BLaER1 treated with 17β-estradiol and CSF1 and Interleukin-3, amounts not matched to agents 10 nM and 100 nM (cell line): ENCODE measurements at regions not wholly inside any gene's neighbourhood (a gene's known extent, or its start where the extent isn't known, plus 50 kb on each side); places are given as distances from the start of the nearest gene placed in this dataset.
"Not testable (repeated sequence)": the region's sequence is repeated elsewhere in the genome, so short reads cannot be mapped to it uniquely, and the experiment has no call there.

Experiments used
- H3K27ac ChIP-seq, 11 experiments: shearing (Covaris generic); formaldehyde crosslinking; 2 replicates each; pipeline ENCODE4 v1.8.1; 2022
- H3K27me3 ChIP-seq, 11 experiments: shearing (Covaris generic); formaldehyde crosslinking; 2 replicates each; pipeline ENCODE4 v1.8.1; 2022
- H3K36me3 ChIP-seq, 11 experiments: shearing (Covaris generic); formaldehyde crosslinking; 2 replicates each; pipeline ENCODE4 v1.8.1; 2022
- H3K4me1 ChIP-seq, 10 experiments: shearing (Covaris generic); formaldehyde crosslinking; 2 replicates each; pipeline ENCODE4 v1.8.1; 2022
- H3K4me2 ChIP-seq, 11 experiments: shearing (Covaris generic); formaldehyde crosslinking; 2 replicates each; pipeline ENCODE4 v1.8.1; 2022
- H3K4me3 ChIP-seq, 10 experiments: shearing (Covaris generic); formaldehyde crosslinking; 2 replicates each; pipeline ENCODE4 v1.8.1; 2022
- H3K9ac ChIP-seq, 11 experiments: shearing (Covaris generic); formaldehyde crosslinking; 2 replicates each; pipeline ENCODE4 v1.8.1; 2022
- H3K9me3 ChIP-seq, 11 experiments: shearing (Covaris generic); formaldehyde crosslinking; replicated peaks in 1 of 11; 2 replicates each; pipeline ENCODE4 v1.8.1; 2022
- H4K20me1 ChIP-seq, 11 experiments: shearing (Covaris generic); formaldehyde crosslinking; 2 replicates each; pipeline ENCODE4 v1.8.1; 2022
- Cebpa-rat ChIP-seq, 11 experiments: shearing (Covaris generic); IDR thresholded peaks; 2 replicates each; pipeline ENCODE4 v1.8.1; 2022

DNA sequence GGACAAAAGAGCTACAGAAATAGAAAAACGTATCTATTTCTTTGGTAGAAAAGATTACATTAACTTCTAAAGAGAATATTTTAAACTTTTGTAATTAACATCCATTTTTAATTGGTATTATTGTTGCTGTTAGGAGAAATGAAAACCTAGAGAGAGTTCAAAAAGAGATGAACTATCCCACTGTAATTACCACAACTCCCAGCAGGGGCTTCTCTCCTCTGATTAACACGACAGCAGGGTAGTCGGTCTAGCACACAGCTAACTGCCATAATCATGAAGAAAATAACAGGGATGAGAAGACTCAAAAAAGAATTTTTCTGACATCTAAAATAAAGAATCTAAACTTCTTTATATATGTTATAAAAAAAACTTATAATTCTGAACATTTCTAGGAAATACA lies 86.2 kb upstream of the CDH9 start:
- H3K4me1 ChIP-seq: no peaks in the 10 kb centered on the region
- no peak for TF ChIP-seq Cebpa-rat (IDR thresholded peaks at IDR 0.05)
- peaks cover 7 to 21% (median 15%) of the 10 kb centered on the region in 11 experiments; a peak in 19 of 22 replicates for H3K9me3 ChIP-seq
- no peaks in the 10 kb centered on the region for H3K36me3 ChIP-seq
- no peak overlapping the region for H3K4me2 ChIP-seq
- no peaks in the 10 kb centered on the region for H3K27me3 ChIP-seq
- no peaks in the 10 kb centered on the region for H4K20me1 ChIP-seq
- no peak overlapping the region for H3K27ac ChIP-seq
- no peak overlapping the region for H3K9ac ChIP-seq
- no peak overlapping the region for H3K4me3 ChIP-seq

DNA sequence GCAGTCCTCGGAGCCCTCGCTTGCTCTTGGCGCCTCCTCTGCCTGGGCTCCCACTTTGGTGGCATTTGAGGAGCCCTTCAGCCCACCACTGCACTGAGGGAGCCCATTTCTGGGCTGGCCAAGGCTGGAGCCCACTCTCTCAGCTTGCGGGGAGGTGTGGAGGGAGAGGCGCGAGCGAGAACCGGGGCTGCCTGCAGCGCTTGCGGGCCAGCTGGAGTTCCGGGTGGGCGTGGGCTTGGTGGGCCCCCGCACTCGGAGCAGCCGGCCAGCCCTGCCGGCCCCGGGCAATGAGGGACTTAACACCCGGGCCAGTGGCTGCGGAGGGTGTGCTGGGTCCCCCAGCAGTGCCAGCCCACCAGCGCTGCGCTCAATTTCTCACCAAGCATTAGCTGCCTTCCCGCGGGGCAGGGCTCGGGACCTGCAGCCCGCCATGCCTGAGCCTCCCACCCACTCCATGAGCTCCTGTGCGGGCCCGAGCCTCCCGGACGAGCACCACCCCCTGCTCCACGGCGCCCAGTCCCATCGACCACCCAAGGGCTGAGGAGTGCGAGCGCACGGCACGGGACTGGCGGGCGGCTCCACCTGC lies 81.4 kb upstream of the CDH9 start:
- not testable (repeated sequence) for H3K27ac ChIP-seq, H3K27me3 ChIP-seq, H3K4me2 ChIP-seq

DNA sequence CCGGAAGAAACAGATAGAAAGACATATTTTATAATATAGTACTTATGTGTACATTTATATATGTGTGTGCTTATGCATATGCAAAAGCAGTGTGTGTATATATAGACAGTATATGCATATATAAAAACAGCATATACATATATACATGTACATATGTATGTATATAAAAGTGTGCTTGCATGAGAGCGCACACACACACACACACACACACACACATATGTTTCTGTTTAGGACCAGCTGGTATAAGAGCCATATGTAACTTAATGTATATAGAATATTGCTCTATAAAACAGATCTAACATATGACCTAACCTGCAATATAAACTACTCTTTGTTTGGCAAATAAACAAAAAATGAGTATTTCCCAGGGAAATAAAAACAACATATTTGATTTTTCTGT lies 65.1 kb upstream of the CDH9 start:
- no peaks in the 10 kb centered on the region for H3K4me1 ChIP-seq
- H3K4me3 ChIP-seq: no peak overlapping the region
- no peak overlapping the region for H3K9ac ChIP-seq
- no peaks in the 10 kb centered on the region for H4K20me1 ChIP-seq
- no peaks in the 10 kb centered on the region for H3K36me3 ChIP-seq
- H3K27me3 ChIP-seq: no peaks in the 10 kb centered on the region
- no peak overlapping the region for H3K27ac ChIP-seq
- TF ChIP-seq Cebpa-rat (IDR thresholded peaks at IDR 0.05): no peak
- H3K9me3 ChIP-seq: no peaks in the 10 kb centered on the region
- no peak overlapping the region for H3K4me2 ChIP-seq

More for the DNA sequence above, 81.4 kb upstream of the CDH9 start:
- not testable (repeated sequence) for H3K4me1 ChIP-seq, H3K4me3 ChIP-seq, H3K9ac ChIP-seq, H4K20me1 ChIP-seq, H3K36me3 ChIP-seq
- peaks cover 9 to 25% (median 17%) of the 10 kb centered on the region in 11 experiments; a peak in 19 of 22 replicates for H3K9me3 ChIP-seq

DNA sequence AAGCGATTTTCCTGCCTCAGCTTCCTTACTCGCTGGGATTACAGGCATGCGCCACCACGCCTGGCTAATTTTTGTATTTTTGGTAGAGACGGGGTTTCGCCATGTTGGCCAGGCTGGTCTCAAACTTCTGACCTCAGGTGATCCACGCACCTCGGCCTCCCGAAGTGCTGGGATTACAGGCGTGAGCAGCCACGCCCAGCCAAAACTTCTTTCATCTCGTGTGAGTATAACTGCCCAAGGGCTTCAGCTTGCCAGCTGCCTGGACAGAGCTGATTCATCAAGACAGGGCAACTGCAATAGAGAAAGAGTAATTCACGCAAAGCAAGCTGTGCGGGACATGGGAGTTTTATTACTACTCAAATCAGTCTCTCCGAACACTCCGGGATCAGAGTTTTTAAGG lies 57.4 kb upstream of the CDH9 start:
- H3K4me1 ChIP-seq, H3K4me2 ChIP-seq, H3K9me3 ChIP-seq, H3K9ac ChIP-seq, H3K27me3 ChIP-seq, H3K27ac ChIP-seq, H3K36me3 ChIP-seq, H4K20me1 ChIP-seq, H3K4me3 ChIP-seq: not testable (repeated sequence)

DNA sequence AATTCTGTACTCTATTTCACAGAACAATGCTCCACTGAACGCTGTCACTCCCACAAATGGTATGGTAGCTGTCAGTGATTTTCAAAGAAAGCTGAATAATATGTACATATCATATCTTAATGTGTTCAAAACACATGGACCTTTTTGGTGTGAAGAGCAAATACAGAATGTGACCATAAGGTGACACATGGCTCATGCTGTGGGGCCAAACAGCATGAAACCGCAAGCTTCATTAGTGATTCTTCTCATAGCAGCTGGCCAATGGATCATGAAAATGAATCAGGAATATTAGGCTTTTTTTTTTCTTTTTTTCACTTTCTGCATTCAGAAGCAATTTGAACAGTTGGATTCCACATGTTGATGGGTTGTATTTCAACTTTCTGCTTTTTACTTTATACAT lies 54.9 kb upstream of the CDH9 start:
- TF ChIP-seq Cebpa-rat (IDR thresholded peaks at IDR 0.05): no peak
- H3K9me3 ChIP-seq: no peaks in the 10 kb centered on the region
- H3K9ac ChIP-seq: no peak overlapping the region
- no peaks in the 10 kb centered on the region for H3K4me1 ChIP-seq
- no peak overlapping the region for H3K27ac ChIP-seq
- no peaks in the 10 kb centered on the region for H3K36me3 ChIP-seq
- H4K20me1 ChIP-seq: no peaks in the 10 kb centered on the region
- no peak overlapping the region for H3K4me2 ChIP-seq
- no peaks in the 10 kb centered on the region for H3K27me3 ChIP-seq
- H3K4me3 ChIP-seq: no peak overlapping the region

DNA sequence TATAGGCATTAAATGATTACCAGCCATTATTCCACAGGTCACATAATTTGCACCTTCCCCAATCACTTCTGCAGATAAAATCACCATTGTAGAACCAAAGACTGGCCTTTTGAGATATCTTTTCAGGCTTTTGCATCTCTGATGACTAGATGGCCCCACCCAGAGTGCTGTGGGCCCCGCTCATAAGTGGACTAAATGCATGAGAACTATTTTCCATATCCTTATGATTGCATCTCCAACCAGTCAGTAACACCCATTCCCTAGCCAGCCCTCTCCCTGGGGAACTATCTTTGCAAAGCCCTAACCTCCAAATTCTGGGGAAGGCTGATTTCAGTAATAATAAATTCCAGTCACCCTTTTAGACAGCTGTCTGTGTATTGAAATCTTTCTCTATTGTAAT lies 53.5 kb upstream of the CDH9 start:
- no peaks in the 10 kb centered on the region for H3K4me1 ChIP-seq
- H3K4me3 ChIP-seq: no peak overlapping the region
- H4K20me1 ChIP-seq: no peaks in the 10 kb centered on the region
- H3K9me3 ChIP-seq: no peaks in the 10 kb centered on the region
- H3K27me3 ChIP-seq: no peaks in the 10 kb centered on the region
- H3K27ac ChIP-seq: no peak overlapping the region
- H3K9ac ChIP-seq: no peak overlapping the region
- H3K4me2 ChIP-seq: no peak overlapping the region
- no peaks in the 10 kb centered on the region for H3K36me3 ChIP-seq
- no peak for TF ChIP-seq Cebpa-rat (IDR thresholded peaks at IDR 0.05)

DNA sequence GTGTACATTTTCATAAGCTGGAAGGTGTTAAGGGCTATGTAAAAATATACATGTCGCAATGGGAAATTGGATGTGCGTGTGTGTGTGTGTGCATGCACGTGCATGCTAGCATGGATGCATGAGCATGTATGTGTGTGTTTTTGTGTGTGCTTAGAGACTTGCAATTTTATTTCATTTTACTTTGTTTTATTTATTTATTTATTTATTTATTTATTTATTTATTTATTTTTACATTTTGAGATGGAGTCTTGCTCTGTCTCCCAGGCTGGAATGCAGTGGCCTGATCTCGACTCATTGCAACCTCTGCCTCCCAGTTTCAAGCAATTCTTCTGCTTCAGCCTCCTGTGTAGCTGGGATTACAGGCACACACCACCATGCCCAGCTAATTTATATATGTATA lies 50.4 kb upstream of the CDH9 start:
- not testable (repeated sequence) for H4K20me1 ChIP-seq, H3K4me1 ChIP-seq, H3K9ac ChIP-seq, H3K4me3 ChIP-seq, H3K9me3 ChIP-seq, H3K36me3 ChIP-seq, H3K4me2 ChIP-seq, H3K27me3 ChIP-seq, H3K27ac ChIP-seq
